GM12878 (cell line): ENCODE measurements at regions not wholly inside any gene's neighbourhood (a gene's known extent, or its start where the extent isn't known, plus 50 kb on each side); places are given as distances from the start of the nearest gene placed in this dataset.

Experiments
- ATAC-seq: fragments of 200-7000 bp; cut with Tn5 transposase; 3 replicates; pipeline ENCODE4 v1.9.1; 2020; ENCODE audit warnings: mild to moderate bottlenecking, moderate library complexity
- BruUV-seq: library from RNA; stranded (reverse); fragments of 400-500 nt; replicated peaks from 2 replicates; lab custom pipeline; 2021; lab: Mats Ljungman, UMichigan
- CTCF ChIA-PET: fragments of 300-600 bp; sonication (Branson Sonifier 250); formaldehyde crosslinking; extraction: SDS; loops from one replicate; lab custom pipeline; 2021; ENCODE audit warnings: inconsistent platforms; lab: Yijun Ruan, JAX
- POLR2A ChIA-PET: fragments of 350-600 bp; formaldehyde crosslinking; extraction: SDS; loops from one replicate; lab custom pipeline; 2021; ENCODE audit warnings: inconsistent platforms; lab: Charles Lee
- RAD21 ChIA-PET: fragments of 300-600 bp; sonication (Branson Sonifier 250); formaldehyde crosslinking; loops from one replicate; lab custom pipeline; 2023; ENCODE audit warnings: antibody characterized with exemption; ENCODE audit not compliant: unreplicated experiment; lab: Charles Lee
- SMC1A ChIA-PET: fragments of 300-600 bp; sonication (Branson Sonifier 250); formaldehyde crosslinking; loops from one replicate; lab custom pipeline; 2023; ENCODE audit not compliant: unreplicated experiment, uncharacterized antibody; lab: Charles Lee
- DNase-seq: peaks from one replicate; pipeline ENCODE4 v3.0.0-alpha.2; 2011; ENCODE audit warnings: low read depth, low spot score
- FAIRE-seq: peaks from 3 replicates; lab custom pipeline; 2011; peaks lifted over from hg19 to GRCh38; lab: Jason Lieb, UNC
- H2AFZ ChIP-seq: 2 replicates; pipeline ENCODE4 v1.6.0; 2011; ENCODE audit warnings: low read depth, low read length, control low read depth; ENCODE audit not compliant: control insufficient read depth
- H3K27ac ChIP-seq: 2 replicates; pipeline ENCODE4 v1.5.1; 2011; ENCODE audit warnings: control low read depth; ENCODE audit not compliant: control insufficient read depth, insufficient read depth
- H3K27me3 ChIP-seq, 2 experiments: replicated peaks in 1 of 2; 2 replicates each; pipeline versions ENCODE4 v1.6.0 to v1.6.1; 2011; ENCODE audit warnings: low read length in 1 of 2; ENCODE audit not compliant: control insufficient read depth in 2 of 2, insufficient read depth in 2 of 2
- H3K36me3 ChIP-seq, 2 experiments: 2 replicates each; pipeline ENCODE4 v1.5.1; 2011; ENCODE audit warnings: low read length in 1 of 2; ENCODE audit not compliant: control insufficient read depth in 2 of 2, insufficient read depth in 2 of 2
- H3K4me1 ChIP-seq: 2 replicates; pipeline ENCODE4 v1.6.1; 2011; ENCODE audit warnings: mild to moderate bottlenecking, low read length, moderate library complexity, mixed read lengths; ENCODE audit not compliant: control insufficient read depth, insufficient read depth
- H3K4me2 ChIP-seq: 2 replicates; pipeline ENCODE4 v1.6.0; 2011; ENCODE audit warnings: control low read depth; ENCODE audit not compliant: control insufficient read depth, insufficient read depth
- H3K4me3 ChIP-seq: fragments of 200-600 bp; sonication (generic); 2 replicates; pipeline ENCODE4 v1.5.1; 2016
- H3K79me2 ChIP-seq: 2 replicates; pipeline ENCODE4 v1.6.0; 2011; ENCODE audit warnings: low read length; ENCODE audit not compliant: control insufficient read depth, insufficient read depth
- H3K9ac ChIP-seq: 2 replicates; pipeline ENCODE4 v1.8.0; 2011; ENCODE audit warnings: low read length, control low read depth, mixed read lengths; ENCODE audit not compliant: control insufficient read depth, insufficient read depth
- H3K9me3 ChIP-seq: replicated peaks from 3 replicates; pipeline ENCODE4 v1.5.1; 2011; ENCODE audit warnings: mild to moderate bottlenecking, low read length; ENCODE audit not compliant: control insufficient read depth, insufficient read depth
- H4K20me1 ChIP-seq: 2 replicates; pipeline ENCODE4 v1.6.0; 2011; ENCODE audit not compliant: control insufficient read depth, insufficient read depth
- EED ChIP-seq: sonication (generic); IDR thresholded peaks from 2 replicates; pipeline ENCODE4 v1.6.1; 2016; ENCODE audit warnings: antibody characterized with exemption, low read depth
- PAX5 ChIP-seq: IDR thresholded peaks from 2 replicates; pipeline ENCODE4 v1.6.1; 2011; ENCODE audit warnings: low read depth, low read length, borderline replicate concordance
- TAF1 ChIP-seq: IDR thresholded peaks from 2 replicates; pipeline ENCODE4 v1.6.1; 2011; ENCODE audit warnings: mild to moderate bottlenecking, low read depth, low read length, borderline replicate concordance
- TCF12 ChIP-seq: IDR thresholded peaks from 2 replicates; pipeline ENCODE4 v1.6.1; 2011; ENCODE audit warnings: low read depth, mild to moderate bottlenecking, low read length
- TCF3 ChIP-seq: IDR thresholded peaks from 2 replicates; pipeline ENCODE4 v1.6.1; 2012; ENCODE audit warnings: low read depth, mild to moderate bottlenecking, low read length, borderline replicate concordance; ENCODE audit not compliant: insufficient read depth
- WGBS: methylation state at CpG from one replicate; pipeline ENCODE4 v1.1.6; 2016; ENCODE audit warnings: low lambda C conversion rate; ENCODE audit not compliant: insufficient replicate concordance, insufficient coverage; ENCODE audit errors: missing lambda C conversion rate; 5-methylcytosine and 5-hydroxymethylcytosine counted together
- in situ Hi-C: fragments of 300-500 bp; cut with MboI; formaldehyde crosslinking; loops from 9 replicates; pipeline ENCODE4 v1.14.3; 2018; ENCODE audit warnings: mixed read lengths
- intact Hi-C: fragments of 100-400 bp; cut with micrococcal nuclease; formaldehyde crosslinking; loops from one replicate; pipeline ENCODE4 v1.14.2; 2022; ENCODE audit not compliant: unreplicated experiment
- TF ChIP-seq, protein P1 (sequence below): fragments of 150-350 bp; IDR thresholded peaks from 2 replicates; pipeline ENCODE4 v1.6.1; 2014; ENCODE audit warnings: mild to moderate bottlenecking, low read depth, low read length
- TF ChIP-seq, protein P2 (sequence below): IDR thresholded peaks from 2 replicates; pipeline ENCODE4 v1.6.1; 2012; ENCODE audit warnings: improper control_type of control experiment, low read depth, low read length; ENCODE audit not compliant: insufficient replicate concordance
- TF ChIP-seq, protein P3 (sequence below): IDR thresholded peaks from 2 replicates; pipeline ENCODE4 v1.6.1; 2011; ENCODE audit warnings: borderline replicate concordance, low read depth, mild to moderate bottlenecking, moderate library complexity, low read length; ENCODE audit not compliant: insufficient read depth, poor library complexity, severe bottlenecking

DNA sequence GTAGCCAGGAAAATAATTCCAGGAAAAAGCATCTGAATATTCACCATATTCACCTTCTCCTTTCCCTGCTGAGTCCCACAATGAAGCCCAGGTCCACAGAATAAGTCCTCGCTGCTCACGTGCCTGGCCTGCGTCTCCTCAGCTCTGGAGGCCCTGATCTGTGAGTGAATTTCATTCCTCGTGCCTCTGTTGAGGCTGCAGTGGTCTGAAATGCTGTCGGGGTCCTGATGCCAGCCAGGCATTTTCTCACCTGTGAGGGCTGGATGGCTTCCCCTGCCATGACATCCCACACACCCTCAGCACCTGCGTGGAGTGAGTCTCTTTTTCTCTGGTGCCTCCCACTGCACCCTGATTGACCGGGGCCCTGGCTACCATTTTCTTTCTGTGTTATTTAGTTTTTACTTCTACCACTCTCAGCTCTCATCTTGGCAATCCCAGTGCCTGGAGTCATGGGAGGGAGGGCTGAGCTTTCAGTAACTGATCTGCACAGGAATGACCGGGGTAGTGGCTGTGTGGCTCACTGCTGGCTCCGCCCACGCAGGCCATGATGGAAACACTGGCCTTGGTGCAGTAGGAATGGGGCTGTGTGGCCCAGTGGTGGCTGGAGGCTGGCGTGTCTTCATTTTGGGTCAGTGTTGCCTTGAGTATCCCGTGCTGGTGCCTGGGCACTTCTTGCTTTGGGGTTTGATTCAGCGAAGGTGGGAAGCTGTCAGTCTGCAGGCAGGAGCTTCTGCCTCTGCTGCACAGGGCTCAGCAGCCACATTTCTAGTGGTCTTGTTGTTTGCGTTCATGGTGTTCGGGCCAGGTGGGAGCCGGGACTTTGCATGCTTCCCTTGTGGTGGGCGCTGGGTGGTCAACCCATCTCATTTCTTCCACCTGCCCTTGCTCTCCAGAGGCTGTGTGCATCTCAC, 807.2 kb downstream of the TBC1D22A start:
- RAD21 ChIA-PET = no interaction called here
- no peaks in the 10 kb centered on the region for H3K27me3 ChIP-seq
- TF ChIP-seq PAX5 (no peak), TCF3 (no peak), EED (no peak)
- TF ChIP-seq, protein P1, sequence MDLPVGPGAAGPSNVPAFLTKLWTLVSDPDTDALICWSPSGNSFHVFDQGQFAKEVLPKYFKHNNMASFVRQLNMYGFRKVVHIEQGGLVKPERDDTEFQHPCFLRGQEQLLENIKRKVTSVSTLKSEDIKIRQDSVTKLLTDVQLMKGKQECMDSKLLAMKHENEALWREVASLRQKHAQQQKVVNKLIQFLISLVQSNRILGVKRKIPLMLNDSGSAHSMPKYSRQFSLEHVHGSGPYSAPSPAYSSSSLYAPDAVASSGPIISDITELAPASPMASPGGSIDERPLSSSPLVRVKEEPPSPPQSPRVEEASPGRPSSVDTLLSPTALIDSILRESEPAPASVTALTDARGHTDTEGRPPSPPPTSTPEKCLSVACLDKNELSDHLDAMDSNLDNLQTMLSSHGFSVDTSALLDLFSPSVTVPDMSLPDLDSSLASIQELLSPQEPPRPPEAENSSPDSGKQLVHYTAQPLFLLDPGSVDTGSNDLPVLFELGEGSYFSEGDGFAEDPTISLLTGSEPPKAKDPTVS = no peak
- H3K4me3 ChIP-seq = no peak overlapping the region
- in situ Hi-C loops = no loop called here
- no peak overlapping the region for H3K4me2 ChIP-seq
- CTCF ChIA-PET = no interaction called here
- POLR2A ChIA-PET = no interaction called here
- H3K79me2 ChIP-seq = no peaks in the 10 kb centered on the region
- WGBS = 4% methylated on average over 17 of the region's 17 CpGs
- H3K4me1 ChIP-seq = no peaks in the 10 kb centered on the region
- H2AFZ ChIP-seq = no peak overlapping the region
- no peak overlapping the region for H3K9ac ChIP-seq
- no TSS peak for BruUV-seq
- DNase-seq (no peak), FAIRE-seq (no peak), ATAC-seq (no peak)
- H3K9me3 ChIP-seq = no peaks in the 10 kb centered on the region; the same call in 2 of the 3 replicates
- H3K27ac ChIP-seq = no peak overlapping the region
- intact Hi-C loops = no loop called here
- H4K20me1 ChIP-seq = no peaks in the 10 kb centered on the region
- SMC1A ChIA-PET = no interaction called here
- no peaks in the 10 kb centered on the region for H3K36me3 ChIP-seq

DNA sequence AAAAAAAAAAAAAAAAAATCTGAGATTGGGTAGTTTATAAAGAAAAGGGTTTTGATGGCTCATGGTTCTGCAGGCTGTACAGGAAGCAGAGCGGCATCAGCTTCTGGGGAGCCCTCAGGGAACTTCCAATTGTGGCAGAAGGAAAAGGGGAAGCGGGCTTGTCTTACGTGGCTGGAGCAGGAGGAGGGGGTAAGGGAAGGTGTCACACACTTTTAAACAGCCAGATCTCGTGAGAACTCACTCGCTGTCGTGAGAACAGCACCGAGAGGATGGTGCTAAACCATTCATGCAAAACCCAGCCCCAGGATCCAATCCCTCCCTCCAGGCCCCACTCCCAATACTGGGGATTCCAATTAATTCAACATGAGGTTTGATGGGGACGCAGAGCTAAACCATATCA, 806.2 kb downstream of the TBC1D22A start:
- CTCF ChIA-PET = no interaction called here
- Histone ChIP-seq H3K36me3 (no peaks in the 10 kb centered on the region), H3K79me2 (no peaks in the 10 kb centered on the region), H3K4me3 (no peak overlapping the region), H2AFZ (no peak overlapping the region), H3K4me2 (no peak overlapping the region), H3K4me1 (no peaks in the 10 kb centered on the region), H3K9me3 (no peaks in the 10 kb centered on the region; the same call in 2 of the 3 replicates), H3K9ac (no peak overlapping the region), H3K27ac (no peak overlapping the region), H4K20me1 (no peaks in the 10 kb centered on the region), H3K27me3 (no peaks in the 10 kb centered on the region)
- no peak for FAIRE-seq
- ATAC-seq = no peak
- RAD21 ChIA-PET = no interaction called here
- WGBS = 23% methylated on average over 8 of the region's 8 CpGs
- in situ Hi-C loops (no loop called here), intact Hi-C loops (no loop called here)
- no peak for DNase-seq
- no TSS peak for BruUV-seq
- POLR2A ChIA-PET = no interaction called here
- SMC1A ChIA-PET = no interaction called here
- TF ChIP-seq, protein P2, sequence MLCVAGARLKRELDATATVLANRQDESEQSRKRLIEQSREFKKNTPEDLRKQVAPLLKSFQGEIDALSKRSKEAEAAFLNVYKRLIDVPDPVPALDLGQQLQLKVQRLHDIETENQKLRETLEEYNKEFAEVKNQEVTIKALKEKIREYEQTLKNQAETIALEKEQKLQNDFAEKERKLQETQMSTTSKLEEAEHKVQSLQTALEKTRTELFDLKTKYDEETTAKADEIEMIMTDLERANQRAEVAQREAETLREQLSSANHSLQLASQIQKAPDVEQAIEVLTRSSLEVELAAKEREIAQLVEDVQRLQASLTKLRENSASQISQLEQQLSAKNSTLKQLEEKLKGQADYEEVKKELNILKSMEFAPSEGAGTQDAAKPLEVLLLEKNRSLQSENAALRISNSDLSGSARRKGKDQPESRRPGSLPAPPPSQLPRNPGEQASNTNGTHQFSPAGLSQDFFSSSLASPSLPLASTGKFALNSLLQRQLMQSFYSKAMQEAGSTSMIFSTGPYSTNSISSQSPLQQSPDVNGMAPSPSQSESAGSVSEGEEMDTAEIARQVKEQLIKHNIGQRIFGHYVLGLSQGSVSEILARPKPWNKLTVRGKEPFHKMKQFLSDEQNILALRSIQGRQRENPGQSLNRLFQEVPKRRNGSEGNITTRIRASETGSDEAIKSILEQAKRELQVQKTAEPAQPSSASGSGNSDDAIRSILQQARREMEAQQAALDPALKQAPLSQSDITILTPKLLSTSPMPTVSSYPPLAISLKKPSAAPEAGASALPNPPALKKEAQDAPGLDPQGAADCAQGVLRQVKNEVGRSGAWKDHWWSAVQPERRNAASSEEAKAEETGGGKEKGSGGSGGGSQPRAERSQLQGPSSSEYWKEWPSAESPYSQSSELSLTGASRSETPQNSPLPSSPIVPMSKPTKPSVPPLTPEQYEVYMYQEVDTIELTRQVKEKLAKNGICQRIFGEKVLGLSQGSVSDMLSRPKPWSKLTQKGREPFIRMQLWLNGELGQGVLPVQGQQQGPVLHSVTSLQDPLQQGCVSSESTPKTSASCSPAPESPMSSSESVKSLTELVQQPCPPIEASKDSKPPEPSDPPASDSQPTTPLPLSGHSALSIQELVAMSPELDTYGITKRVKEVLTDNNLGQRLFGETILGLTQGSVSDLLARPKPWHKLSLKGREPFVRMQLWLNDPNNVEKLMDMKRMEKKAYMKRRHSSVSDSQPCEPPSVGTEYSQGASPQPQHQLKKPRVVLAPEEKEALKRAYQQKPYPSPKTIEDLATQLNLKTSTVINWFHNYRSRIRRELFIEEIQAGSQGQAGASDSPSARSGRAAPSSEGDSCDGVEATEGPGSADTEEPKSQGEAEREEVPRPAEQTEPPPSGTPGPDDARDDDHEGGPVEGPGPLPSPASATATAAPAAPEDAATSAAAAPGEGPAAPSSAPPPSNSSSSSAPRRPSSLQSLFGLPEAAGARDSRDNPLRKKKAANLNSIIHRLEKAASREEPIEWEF = no peak
- TF ChIP-seq, protein P3, sequence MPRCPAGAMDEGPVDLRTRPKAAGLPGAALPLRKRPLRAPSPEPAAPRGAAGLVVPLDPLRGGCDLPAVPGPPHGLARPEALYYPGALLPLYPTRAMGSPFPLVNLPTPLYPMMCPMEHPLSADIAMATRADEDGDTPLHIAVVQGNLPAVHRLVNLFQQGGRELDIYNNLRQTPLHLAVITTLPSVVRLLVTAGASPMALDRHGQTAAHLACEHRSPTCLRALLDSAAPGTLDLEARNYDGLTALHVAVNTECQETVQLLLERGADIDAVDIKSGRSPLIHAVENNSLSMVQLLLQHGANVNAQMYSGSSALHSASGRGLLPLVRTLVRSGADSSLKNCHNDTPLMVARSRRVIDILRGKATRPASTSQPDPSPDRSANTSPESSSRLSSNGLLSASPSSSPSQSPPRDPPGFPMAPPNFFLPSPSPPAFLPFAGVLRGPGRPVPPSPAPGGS = no peak
- TF ChIP-seq TAF1 (no peak), TCF12 (no peak)
